AG09309 (cell line): ENCODE measurements at regions not wholly inside any gene's neighbourhood (a gene's known extent, or its start where the extent isn't known, plus 50 kb on each side); places are given as distances from the start of the nearest gene placed in this dataset.
A peak's percentile ranks its signal among the peaks of the same experiment; 100 is the strongest.

Source experiments
- DNase-seq: peaks from one replicate; pipeline ENCODE4 v3.0.0-alpha.2; 2010; ENCODE audit warnings: low read depth
- H3K4me3 ChIP-seq: 2 replicates; pipeline ENCODE4 v1.5.1; 2011; ENCODE audit warnings: mild to moderate bottlenecking, low read depth, low read length, moderate library complexity; ENCODE audit not compliant: control insufficient read depth
- TF ChIP-seq, protein P1 (sequence below): IDR thresholded peaks from 2 replicates; pipeline ENCODE4 v1.5.1; 2011; ENCODE audit warnings: mild to moderate bottlenecking, low read depth, low read length, inconsistent platforms; ENCODE audit not compliant: insufficient read depth, control insufficient read depth; ENCODE audit errors: missing control alignments

DNA sequence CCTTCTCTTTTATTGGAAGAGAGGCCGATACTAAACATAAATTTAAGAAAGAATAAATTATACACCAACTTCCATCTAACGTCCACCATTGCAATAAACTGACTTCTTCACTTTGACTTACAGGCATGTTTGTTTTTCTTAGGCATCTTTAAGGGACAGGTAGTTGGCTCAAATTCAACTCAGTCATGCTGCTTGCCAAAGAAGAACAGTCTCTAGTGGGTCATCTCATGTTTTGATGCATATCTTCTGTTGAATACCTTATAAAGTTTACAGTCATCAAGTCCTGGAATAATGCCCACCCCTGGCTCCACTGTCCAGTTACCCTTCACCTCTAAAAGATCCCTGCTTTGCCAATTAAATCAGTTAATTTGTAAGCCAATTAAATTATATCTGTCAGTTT lies 328.2 kb upstream of the GRAMD2B start:
- TF ChIP-seq, protein P1, sequence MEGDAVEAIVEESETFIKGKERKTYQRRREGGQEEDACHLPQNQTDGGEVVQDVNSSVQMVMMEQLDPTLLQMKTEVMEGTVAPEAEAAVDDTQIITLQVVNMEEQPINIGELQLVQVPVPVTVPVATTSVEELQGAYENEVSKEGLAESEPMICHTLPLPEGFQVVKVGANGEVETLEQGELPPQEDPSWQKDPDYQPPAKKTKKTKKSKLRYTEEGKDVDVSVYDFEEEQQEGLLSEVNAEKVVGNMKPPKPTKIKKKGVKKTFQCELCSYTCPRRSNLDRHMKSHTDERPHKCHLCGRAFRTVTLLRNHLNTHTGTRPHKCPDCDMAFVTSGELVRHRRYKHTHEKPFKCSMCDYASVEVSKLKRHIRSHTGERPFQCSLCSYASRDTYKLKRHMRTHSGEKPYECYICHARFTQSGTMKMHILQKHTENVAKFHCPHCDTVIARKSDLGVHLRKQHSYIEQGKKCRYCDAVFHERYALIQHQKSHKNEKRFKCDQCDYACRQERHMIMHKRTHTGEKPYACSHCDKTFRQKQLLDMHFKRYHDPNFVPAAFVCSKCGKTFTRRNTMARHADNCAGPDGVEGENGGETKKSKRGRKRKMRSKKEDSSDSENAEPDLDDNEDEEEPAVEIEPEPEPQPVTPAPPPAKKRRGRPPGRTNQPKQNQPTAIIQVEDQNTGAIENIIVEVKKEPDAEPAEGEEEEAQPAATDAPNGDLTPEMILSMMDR = no peak
- DNase-seq = no peak
- H3K4me3 ChIP-seq = no peak overlapping the region

DNA sequence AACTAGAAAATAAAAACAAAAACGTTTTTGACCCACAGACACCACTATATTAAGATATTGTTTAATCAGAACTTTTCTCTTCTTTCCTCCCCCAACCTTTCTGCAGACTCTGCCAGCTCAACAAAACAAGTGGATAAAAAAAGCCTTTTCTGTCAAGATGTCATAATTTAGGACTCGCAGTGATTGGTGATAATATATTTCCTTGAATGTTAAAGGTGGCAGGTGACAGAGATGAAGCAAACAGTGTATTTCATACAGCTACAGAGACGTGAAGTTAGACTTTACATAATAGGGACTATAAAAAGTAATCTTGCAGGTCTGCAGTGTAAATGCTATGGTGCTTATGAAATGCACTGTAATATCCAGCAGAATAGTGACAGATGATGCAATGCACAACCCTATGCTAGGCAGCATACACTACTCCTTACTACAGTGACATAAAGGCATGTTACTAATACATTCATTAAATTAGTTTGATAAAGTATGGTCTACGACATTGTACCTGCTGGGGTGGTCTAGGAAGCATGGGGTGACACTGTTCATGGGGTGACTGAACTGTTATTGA lies 326.7 kb upstream of the GRAMD2B start:
- no peak overlapping the region for H3K4me3 ChIP-seq
- TF ChIP-seq, protein P1 = no peak
- DNase-seq = no peak

DNA sequence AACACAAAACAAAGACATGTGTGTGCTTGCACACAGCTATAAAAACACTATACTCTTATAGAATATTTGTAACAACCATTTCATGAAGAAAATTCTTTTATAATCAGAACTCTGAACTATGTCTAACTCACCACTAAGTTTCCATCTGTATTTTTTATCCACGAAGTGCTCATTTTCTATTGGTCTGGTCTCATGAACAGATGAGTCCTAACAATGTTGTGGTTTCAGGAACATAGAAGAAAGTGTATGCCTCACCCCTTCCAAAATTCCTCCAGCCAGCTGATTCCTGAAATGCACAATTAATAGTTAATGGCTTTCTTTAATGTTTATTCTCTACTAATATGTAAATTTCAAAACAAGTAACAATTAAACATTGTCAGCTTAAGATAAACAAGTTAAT lies 325.3 kb upstream of the GRAMD2B start:
- TF ChIP-seq, protein P1 = no peak
- DNase-seq = no peak
- H3K4me3 ChIP-seq = no peak overlapping the region

DNA sequence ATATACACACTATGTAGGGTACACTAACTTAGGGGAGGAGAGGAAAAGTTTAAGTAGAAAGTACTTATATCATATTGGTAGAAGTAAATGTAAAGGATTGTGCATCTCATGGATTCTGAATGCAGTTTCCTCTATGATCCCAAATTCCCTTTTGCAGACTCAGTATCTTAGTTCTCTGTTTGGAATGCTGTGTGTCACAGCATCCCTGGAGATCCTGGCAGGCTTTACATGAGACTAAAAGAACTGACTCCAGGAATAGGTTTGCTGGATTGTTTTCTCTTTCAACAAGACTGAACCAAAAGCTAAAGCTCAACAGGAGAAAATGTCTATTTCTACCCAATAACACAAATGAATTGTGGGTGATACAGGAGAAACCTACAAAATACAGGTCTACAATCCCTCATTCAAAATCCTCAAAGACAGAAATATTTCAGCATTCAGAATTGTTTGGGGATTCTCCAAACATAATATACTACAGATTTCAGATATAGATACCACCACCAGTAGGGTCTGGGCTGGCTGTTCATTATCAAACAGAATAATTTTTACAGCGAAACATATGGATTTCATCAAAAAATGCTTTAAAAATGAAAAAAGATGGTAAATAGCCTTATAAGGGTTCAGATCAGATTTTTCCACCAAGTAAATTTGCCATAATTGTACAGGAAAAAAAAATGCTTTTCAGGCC lies 324.7 kb upstream of the GRAMD2B start:
- DNase-seq = no peak
- H3K4me3 ChIP-seq = no peak overlapping the region
- TF ChIP-seq, protein P1 = no peak

DNA sequence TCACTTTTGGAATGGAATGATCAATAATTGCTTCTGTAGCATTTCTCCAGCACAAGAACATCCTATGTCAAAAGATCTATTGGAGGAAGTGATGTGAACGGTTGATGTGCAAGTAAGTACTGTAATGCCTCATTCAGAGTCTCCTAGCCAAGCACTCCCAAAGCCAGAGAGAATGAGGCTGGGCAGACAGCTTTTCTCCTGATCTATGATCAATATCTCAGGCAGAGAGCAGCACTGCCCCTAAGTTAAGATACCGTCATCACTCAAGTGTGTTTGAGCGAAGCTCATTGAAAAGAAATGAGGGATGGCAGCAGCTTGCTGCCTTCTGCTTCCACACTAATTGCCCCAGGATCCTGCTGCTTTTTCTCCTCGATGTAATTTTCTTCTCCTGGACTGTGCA lies 324.1 kb upstream of the GRAMD2B start:
- no peak for DNase-seq
- TF ChIP-seq, protein P1 = no peak
- H3K4me3 ChIP-seq = no peak overlapping the region

DNA sequence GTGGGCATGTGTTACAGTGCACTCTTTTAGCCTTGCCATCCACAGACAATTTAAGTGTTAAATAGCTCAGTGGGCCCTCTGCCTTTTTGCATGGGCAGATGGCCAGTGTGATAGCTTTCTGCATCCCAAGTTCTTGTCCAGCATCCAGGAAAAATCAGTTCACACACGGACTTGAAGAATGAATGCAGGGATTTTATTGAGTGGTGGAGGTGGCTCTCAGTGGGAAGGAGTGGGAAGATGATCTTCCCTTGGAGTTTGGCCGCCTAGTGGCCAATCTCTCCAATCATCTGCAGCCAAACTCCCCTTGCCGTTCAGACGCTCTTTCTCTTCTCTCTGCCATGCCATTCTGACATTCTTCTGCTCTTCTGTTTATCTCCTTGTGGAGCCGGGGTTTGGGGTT lies 322.4 kb upstream of the GRAMD2B start:
- H3K4me3 ChIP-seq = no peak overlapping the region
- TF ChIP-seq, protein P1 = peak; percentile 55
- no peak for DNase-seq
